Thymus (tissue), 11 donors: ENCODE measurements at regions not wholly inside any gene's neighbourhood (a gene's known extent, or its start where the extent isn't known, plus 50 kb on each side); places are given as distances from the start of the nearest gene placed in this dataset.
"Not testable (repeated sequence)": the region's sequence is repeated elsewhere in the genome, so short reads cannot be mapped to it uniquely, and the experiment has no call there.

ENCODE experiments used
- DNase-seq, 9 donors: peaks; one replicate each; pipeline ENCODE4 v3.0.0-alpha.2; 2013; ENCODE audit warnings: low spot score in 9 of 9, low read depth in 6 of 9, missing footprints in 1 of 9
- H3K27ac ChIP-seq, 2 donors: one replicate each; pipeline ENCODE4 v1.5.1; 2013; ENCODE audit warnings: control low read depth in 1 of 2, low read depth in 1 of 2, low read length in 1 of 2, mild to moderate bottlenecking in 1 of 2, moderate library complexity in 1 of 2
- H3K27me3 ChIP-seq, 2 donors: one replicate each; pipeline ENCODE4 v1.5.1; 2013; ENCODE audit warnings: low read length in 1 of 2; ENCODE audit not compliant: control insufficient read depth in 2 of 2, insufficient read depth in 1 of 2
- H3K36me3 ChIP-seq, 2 donors: one replicate each; pipeline ENCODE4 v1.5.1; 2013; ENCODE audit warnings: low read length in 1 of 2, mild to moderate bottlenecking in 1 of 2, moderate library complexity in 1 of 2; ENCODE audit not compliant: control insufficient read depth in 2 of 2, insufficient read depth in 2 of 2
- H3K4me1 ChIP-seq, 2 donors: one replicate each; pipeline ENCODE4 v1.5.1; 2013; ENCODE audit warnings: low read length in 2 of 2; ENCODE audit not compliant: control insufficient read depth in 2 of 2, insufficient read depth in 2 of 2
- H3K4me3 ChIP-seq, 2 donors: one replicate each; pipeline ENCODE4 v1.5.1; 2013; ENCODE audit warnings: low read length in 2 of 2, control low read depth in 1 of 2, mild to moderate bottlenecking in 1 of 2
- H3K9me3 ChIP-seq, 2 donors: one replicate each; pipeline ENCODE4 v1.5.1; 2013; ENCODE audit warnings: low read length in 1 of 2, mild to moderate bottlenecking in 1 of 2; ENCODE audit not compliant: control insufficient read depth in 2 of 2, insufficient read depth in 1 of 2
- WGBS: extraction: QIAGEN DNeasy Blood & Tissue Kit; methylation state at CpG from one replicate; pipeline ENCODE4 v1.1.7; 2013; 5-methylcytosine and 5-hydroxymethylcytosine counted together
- donor health status: healthy.

- Histone ChIP-seq H3K9me3 (no peaks in the 10 kb centered on the region), H3K4me1 (no peaks in the 10 kb centered on the region), H3K27ac (no peak overlapping the region), H3K27me3 (no peaks in the 10 kb centered on the region), H3K4me3 (no peak overlapping the region), H3K36me3 (no peaks in the 10 kb centered on the region)
- no peak for DNase-seq
- WGBS = 89% methylated on average over 4 of the region's 4 CpGs
These were observed 482.0 kb downstream of the AMY1C start for GRCh38 chr1:104231676-104232075.

DNA sequence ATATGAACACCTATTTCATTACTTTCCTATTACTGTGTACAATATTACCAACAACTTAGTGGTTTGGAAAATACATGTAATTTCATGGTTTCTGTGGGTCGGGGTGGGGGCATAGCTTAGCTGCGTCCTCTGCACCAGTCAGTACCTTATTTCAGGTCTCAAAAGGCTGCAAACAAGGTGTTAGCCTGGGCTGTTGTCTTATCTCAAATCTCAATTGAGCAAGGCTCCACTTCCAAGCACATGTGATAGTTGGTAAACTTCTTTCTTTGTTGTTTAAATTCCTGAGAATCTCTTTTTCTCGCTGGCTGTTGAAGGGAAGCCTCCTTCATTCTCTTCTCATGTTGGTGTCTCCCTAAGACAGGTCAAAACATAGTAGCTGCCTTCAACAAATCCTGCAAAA, 485.4 kb downstream of the AMY1C start:
- Histone ChIP-seq H3K9me3 (no peaks in the 10 kb centered on the region), H3K27ac (no peak overlapping the region), H3K27me3 (no peaks in the 10 kb centered on the region), H3K4me1 (no peaks in the 10 kb centered on the region), H3K36me3 (no peaks in the 10 kb centered on the region), H3K4me3 (no peak overlapping the region)
- no peak for DNase-seq
- 52% methylated on average over 3 of the region's 3 CpGs for WGBS

DNA sequence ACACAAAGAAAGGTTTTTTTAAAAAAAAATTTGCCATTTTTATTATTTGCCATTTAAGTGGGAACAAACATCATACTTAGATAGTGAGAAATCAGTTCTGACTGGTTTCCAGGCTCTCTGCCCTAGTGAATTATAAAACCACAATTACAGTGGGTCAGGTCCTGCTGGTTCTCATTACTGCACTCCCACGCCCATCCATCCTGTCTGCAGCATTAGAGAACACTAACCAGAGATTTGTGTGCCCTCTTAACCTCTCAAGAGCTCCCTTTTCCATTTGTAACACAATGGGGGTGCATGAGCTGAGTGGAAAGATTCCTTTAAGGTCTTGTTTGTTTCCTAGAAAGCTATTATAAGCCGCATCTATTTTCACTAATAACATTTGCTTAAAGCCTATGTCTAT, 489.3 kb downstream of the AMY1C start:
- DNase-seq = no peak
- no peak overlapping the region for H3K27ac ChIP-seq
- no peaks in the 10 kb centered on the region for H3K9me3 ChIP-seq
- H3K4me3 ChIP-seq = no peak overlapping the region
- WGBS = 66% methylated on average over 2 of the region's 2 CpGs
- H3K36me3 ChIP-seq = no peaks in the 10 kb centered on the region
- H3K4me1 ChIP-seq = no peaks in the 10 kb centered on the region
- H3K27me3 ChIP-seq = no peaks in the 10 kb centered on the region

DNA sequence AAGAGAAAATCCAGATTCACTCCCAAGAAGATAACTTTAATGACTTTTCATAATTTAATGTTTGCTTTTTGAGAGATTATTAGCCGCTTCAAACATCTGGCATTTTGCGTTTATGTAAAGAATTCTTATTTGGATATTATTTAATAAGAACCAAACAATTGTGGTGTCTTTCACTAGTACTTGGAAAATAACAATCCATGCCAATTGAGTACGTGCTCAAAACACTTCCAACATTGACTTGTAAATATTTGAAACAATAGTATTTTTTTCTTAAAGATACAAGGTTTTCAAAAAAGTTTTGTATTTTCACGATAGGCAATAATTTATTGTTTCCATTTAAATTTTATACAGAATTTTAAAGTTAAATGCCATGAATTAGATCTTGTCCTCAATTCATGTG, 498.7 kb downstream of the AMY1C start:
- Histone ChIP-seq H3K4me3 (no peak overlapping the region), H3K9me3 (no peaks in the 10 kb centered on the region), H3K27ac (no peak overlapping the region), H3K4me1 (no peaks in the 10 kb centered on the region), H3K36me3 (no peaks in the 10 kb centered on the region), H3K27me3 (no peaks in the 10 kb centered on the region)
- no peak for DNase-seq
- WGBS = 96% methylated on average over 4 of the region's 4 CpGs

DNA sequence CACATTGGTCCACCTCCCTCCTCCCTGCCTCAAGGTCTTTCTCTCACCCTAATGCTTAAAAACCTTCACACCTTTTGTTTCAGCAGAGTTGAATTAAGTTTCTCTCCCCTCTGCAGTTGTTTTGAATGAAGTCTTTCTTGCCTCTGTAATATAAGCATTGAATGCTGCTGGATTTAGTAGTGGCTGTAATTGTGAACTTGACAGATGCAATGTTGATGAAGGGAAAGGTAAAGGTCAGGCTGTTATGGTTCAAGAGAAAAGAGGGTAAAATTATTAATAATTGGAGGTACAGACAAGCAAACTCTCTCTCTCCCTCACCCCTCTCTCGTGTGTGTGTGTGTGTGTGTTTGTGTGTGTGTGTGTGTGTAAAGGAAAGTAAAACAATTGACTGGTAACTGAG, 509.8 kb downstream of the AMY1C start:
- Histone ChIP-seq H3K27ac (no peak overlapping the region), H3K9me3 (no peaks in the 10 kb centered on the region), H3K36me3 (no peaks in the 10 kb centered on the region), H3K4me1 (no peaks in the 10 kb centered on the region), H3K27me3 (no peaks in the 10 kb centered on the region), H3K4me3 (no peak overlapping the region)
- 29% methylated on average over 1 of the region's 1 CpG for WGBS
- DNase-seq = no peak

DNA sequence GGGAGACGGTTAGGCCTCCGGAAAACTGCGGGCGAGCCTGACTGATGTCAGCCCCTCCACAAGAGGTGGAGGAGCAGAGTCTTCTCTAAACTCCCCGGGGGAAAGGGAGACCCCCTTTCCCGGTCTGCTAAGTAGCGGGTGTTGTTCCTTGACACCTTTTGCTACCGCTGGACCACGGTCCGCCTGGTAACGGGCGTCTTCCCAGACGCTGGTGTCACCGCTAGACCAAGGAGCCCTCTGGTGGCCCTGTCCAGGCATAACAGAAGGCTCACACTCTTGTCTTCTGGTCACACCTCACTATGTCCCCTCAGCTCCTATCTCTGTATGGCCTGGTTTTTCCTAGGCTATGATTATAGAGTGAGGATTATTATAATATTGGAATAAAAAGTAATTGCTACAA, 513.4 kb downstream of the AMY1C start:
- DNase-seq, H3K9me3 ChIP-seq, H3K4me3 ChIP-seq, H3K27me3 ChIP-seq, H3K36me3 ChIP-seq, H3K4me1 ChIP-seq, H3K27ac ChIP-seq: not testable (repeated sequence)
- WGBS = 93% methylated on average over 14 of the region's 14 CpGs

DNA sequence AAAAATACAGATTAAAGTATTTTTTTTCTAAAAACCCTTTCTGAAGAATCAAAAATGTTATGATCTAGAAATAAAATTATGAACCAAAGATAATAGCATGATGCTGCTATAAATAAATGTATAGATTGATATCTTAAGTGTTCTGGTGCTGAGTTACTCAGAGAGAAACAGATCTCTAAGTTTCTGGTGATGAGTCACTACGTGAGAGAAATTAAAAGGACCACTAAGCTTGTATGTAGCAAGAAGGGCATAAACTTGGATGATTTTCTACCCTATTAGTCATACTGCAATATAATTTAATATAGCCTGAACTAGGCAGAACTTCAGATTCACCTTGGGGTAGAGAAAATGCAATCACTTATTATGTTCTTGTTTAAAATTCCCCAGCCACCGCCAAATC, 514.8 kb downstream of the AMY1C start:
- Histone ChIP-seq H3K4me3 (no peak overlapping the region), H3K27ac (no peak overlapping the region), H3K4me1 (no peaks in the 10 kb centered on the region), H3K36me3 (no peaks in the 10 kb centered on the region), H3K9me3 (no peaks in the 10 kb centered on the region), H3K27me3 (no peaks in the 10 kb centered on the region)
- DNase-seq = no peak
- 80% methylated on average over 2 of the region's 2 CpGs for WGBS

DNA sequence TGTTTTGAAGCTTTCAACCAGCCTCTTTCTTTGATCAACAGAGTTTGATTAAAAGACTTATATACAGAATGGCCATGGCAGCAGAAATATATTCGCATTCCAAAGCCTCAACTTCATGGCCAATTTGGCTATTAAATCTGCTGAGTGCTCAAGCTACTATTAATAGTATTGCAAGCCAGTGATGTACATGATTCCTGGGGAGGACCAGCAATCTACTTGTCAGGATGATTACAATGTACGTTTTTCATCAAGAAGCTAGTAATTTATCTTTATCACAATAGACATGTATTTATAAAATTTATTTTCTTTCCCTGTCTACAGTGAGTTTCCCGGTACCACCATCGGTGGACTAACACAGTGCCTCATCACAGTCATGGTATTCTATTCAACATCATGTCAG, 515.5 kb downstream of the AMY1C start:
- Histone ChIP-seq H3K4me1 (no peaks in the 10 kb centered on the region), H3K27ac (no peak overlapping the region), H3K9me3 (no peaks in the 10 kb centered on the region), H3K4me3 (no peak overlapping the region), H3K27me3 (no peaks in the 10 kb centered on the region), H3K36me3 (no peaks in the 10 kb centered on the region)
- DNase-seq = no peak
- 91% methylated on average over 4 of the region's 4 CpGs for WGBS

GRCh38 chr1:104266612-104267011, 516.9 kb downstream of the AMY1C start:
- no peaks in the 10 kb centered on the region for H3K4me1 ChIP-seq
- H3K27me3 ChIP-seq = no peaks in the 10 kb centered on the region
- no peak overlapping the region for H3K4me3 ChIP-seq
- no peak overlapping the region for H3K27ac ChIP-seq
- DNase-seq = no peak
- no peaks in the 10 kb centered on the region for H3K36me3 ChIP-seq
- 77% methylated on average over 1 of the region's 1 CpG for WGBS
- H3K9me3 ChIP-seq = no peaks in the 10 kb centered on the region

DNA sequence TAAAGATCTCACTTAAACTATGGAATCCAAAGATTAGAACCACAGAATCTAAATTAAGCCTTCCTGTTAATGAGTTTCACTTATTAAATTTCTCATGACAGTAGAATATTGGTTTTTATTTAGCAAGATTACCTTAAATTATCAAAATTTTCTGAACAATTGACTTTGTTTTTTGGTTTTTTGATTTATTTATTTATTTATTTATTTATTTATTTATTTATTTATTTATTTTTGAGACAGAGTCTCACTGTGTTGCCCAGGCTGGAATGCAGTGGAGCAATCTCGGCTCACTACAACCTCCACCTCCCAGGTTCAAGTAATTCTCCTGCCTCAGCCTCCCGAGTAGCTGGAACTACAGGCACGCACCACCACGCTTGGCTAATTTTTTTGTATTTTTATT, 538.6 kb downstream of the AMY1C start:
- H3K9me3 ChIP-seq, H3K27me3 ChIP-seq, H3K36me3 ChIP-seq, H3K4me3 ChIP-seq, H3K4me1 ChIP-seq, H3K27ac ChIP-seq, DNase-seq: not testable (repeated sequence)
- 98% methylated on average over 4 of the region's 4 CpGs for WGBS
